Hematopoietic multipotent progenitor cell treated with erythropoietin and hydrocortisone succinate and interleukin-3 and kit ligand, for 4 days (in vitro differentiated cells): ENCODE measurements at regions not wholly inside any gene's neighbourhood (a gene's known extent, or its start where the extent isn't known, plus 50 kb on each side); places are given as distances from the start of the nearest gene placed in this dataset.
"Not testable (repeated sequence)": the region's sequence is repeated elsewhere in the genome, so short reads cannot be mapped to it uniquely, and the experiment has no call there.

Experiments
- DNase-seq: peaks from one replicate; pipeline ENCODE4 v3.0.0-alpha.2; 2015

DNA sequence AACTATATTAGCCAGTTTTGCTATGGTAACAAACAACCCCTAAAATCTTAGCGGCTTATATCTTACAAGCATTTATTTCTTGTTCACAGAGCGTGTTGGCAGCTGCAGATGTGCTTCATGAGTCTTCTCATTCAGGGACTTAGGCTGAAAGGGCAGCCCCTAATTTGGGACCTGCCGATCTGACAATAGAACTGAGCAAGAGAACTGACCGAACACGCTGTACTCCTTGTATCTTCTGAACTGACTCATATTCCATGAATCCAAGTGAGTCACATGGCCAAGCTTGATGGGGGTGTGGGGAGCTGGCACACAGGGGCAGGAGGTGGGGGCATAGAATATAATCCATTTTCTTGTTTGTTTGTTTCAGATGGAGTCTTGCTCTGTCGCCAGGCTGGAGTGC, 481.7 kb upstream of the CADM1 start:
- no peak for DNase-seq

DNA sequence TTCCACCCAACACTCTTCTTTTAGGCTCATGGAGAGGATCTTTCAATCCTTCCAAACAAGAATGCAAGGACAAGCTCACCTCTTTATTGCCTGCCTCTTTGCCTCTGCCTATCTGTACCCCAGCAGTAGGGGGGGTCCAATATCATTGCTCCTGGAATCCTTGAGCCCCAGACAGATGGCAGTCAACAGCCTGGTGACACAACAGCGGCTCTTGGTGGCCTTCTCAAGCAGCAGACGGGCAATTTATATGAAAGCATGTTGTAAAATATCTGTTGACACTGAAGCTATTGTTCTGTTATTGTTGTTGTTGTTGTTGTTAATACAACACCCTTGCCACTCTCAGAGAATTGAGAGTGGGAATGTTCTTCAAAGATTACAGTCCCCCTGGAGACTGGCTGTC, 480.0 kb upstream of the CADM1 start:
- DNase-seq: no peak

DNA sequence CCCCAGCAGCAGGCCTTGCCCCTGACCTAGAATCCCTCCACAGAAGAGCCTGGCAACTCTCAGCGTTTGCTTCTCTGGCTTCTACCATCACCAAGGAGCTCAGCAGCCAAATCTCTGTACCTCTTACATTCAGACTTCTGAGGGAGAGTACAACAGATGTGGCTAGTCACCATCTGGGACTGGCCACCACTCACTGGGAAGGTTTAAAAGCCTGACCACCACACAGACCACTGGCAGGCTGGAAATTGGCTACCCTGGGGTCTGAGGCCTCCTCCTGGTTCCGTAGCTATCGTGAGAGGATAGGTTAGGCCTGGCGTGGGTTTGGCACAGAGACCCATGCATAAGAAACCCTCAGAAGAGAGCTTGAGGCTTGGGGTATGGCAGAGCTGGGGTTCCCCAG, 478.5 kb upstream of the CADM1 start:
- no peak for DNase-seq

DNA sequence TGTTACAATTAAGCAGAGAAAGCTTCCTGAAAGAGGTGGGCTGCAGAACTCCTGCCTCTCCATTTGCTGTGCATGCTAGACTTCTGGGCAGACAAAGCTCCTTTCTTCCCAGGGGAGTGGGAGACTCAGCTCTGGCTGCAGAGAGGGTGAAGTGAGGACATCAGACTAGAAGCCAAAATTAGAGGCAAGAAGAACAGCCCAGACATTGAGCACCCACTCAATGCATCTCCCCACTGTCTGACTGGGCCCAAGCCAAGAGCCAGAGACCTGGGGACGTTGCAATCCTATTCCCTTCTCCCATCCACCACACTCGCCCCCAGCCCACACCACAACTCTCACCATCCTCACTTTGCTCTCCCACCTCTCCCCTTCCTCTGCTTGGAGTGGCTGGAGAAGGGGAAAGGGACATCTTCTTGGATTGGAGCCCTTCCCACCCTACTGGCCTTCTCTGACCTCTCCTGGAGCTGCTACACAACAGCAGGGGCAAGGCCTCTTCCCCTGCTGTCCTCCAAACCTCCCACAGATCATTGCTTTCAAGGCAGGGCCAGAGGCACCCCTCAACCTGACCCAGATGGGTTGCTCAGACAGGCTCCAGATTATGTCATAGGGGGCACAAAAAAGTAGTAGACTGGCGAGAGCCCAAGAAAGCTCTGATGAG, 477.7 kb upstream of the CADM1 start:
- no peak for DNase-seq

DNA sequence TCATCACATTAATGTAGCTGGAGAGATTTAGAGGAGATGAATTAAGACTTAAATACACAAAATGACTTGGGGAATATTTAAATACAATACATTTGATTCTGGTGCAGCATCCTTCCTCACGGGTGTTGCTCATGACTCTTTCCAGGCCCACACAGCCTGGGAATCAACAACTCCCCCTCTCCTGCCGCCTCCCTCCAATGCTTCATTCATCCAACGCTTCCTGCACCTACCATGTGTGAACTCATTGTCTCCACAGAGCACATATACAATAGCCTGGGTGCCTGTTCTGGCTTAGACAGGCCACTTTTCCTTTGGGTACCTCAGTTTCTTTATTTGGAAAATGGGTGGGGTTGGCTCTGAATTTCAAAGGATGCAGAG, 476.9 kb upstream of the CADM1 start:
- no peak for DNase-seq

DNA sequence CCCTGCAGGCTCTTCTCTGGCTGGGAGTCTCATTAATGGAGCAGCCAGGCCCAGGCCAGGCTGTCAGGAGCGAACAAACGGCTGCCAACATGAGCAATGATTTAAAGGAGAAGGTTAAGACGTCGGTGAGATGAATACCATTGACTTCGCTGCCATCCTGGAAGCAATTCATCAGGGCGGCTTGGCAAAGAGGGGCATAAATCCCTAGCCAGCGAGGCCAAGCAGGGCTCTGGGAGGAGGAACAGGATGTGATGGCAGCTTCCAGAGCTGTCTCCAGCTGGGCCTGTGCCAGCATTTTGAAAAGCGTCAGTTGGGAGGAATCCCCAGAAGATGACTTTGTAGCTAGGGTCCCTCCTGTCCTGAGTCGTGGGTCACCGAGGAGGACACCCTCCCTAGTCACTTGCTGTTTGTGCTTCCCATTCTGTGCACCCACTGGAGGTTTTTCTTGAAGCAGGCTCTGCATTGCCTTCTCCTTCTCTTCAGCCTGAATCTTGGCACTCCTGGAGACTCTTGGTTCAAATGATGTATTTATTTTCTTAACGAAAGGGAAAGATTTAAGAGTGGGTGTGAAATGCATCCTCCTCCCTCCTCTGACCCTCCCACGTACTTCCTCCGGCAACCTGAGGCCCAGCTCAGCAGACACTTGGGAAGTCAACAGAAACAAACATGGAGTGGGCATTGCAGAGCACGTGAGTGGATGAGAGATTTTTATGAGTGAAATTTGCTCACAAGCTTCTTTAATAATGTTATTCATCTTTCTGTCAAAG, 476.3 kb upstream of the CADM1 start:
- DNase-seq: no peak

DNA sequence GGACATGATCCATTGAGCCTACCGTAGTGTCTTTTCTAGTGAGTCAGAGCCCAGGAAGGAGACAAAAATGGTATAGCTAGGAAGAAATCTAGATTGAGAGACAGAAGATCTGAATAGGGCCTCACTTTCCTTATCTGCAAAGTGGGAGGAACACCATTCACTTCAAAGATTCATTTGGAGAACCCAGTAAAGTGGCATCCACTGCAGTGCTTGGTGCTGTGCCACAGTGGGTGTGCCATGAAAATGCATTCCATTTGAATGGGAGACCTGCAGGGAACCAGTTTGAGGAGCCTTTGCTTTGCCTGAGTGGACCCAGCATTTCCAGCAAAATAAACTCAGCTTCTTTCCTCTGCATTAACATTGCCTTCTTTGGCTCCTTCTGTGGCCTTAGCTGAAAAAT, 470.5 kb upstream of the CADM1 start:
- DNase-seq: no peak

DNA sequence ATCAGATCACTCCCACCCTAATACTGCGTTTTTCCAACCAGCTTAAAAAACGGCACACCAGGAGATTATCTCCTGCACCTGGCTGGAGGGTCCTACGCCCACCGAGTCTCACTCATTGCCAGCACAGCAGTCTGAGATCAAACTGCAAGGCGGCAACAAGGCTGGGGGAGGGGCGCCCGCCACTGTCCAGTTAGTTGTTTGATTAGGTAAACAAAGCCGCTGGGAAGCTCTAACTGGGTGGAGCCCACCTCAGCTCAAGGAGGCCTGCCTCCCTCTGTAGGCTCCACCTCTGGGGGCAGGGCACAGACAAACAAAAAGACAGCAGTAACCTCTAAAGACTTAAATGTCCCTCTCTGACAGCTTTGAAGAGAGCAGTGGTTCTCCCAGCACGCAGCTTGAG, 463.0 kb upstream of the CADM1 start:
- DNase-seq: not testable (repeated sequence)

DNA sequence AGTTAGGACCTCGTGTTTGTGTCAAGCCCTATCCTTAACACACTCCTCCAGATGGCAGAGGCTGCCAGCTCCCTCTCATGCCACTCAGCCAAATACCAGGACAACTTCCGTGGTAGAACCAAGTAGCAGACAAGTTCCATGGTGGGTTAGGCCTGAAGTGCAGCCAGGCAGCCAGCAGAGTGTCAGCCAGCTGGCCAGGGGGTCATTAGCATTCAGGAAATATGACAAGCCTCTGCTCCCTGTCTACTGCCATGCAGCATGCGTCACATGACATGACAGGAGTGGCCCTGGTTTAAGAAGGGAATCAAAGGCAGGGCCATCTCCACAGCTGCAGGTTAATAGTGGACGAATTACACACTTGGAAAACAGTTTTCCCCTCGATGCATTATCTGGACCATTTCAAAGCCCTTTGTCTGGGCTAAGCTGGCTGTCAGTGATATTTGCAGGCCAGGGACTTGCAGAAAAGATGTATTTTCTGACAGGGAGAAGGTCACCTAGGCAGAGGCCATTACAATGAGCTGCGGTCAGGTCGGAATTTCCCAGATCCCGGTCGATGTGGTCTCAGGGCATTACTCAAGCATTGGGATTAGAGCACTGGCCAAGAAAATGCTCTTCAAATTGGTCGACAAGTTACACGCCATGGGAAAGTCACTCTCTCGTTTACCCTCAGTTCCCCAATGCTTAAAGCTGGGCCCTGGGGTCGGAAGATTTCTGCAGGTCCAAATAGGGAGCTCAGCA, 461.7 kb upstream of the CADM1 start:
- DNase-seq: no peak

DNA sequence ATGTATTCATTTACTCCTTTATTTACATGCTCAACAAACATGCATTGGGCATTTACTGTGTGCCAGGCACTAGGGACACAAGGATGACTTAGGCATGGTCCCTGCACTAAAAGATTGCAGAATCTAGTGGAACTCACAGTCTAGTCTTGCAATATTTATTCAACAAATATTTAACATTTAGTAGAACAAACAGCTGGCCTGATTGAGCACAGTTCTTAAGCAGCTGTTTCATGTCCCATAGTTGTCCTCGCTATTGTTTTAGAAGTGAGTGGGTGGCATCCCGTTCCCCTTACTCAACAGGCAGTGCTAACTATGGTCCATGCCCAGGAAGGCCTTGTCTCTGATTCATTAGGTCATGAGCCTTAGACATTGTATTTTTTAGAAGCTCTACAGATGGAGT, 459.9 kb upstream of the CADM1 start:
- DNase-seq: no peak

DNA sequence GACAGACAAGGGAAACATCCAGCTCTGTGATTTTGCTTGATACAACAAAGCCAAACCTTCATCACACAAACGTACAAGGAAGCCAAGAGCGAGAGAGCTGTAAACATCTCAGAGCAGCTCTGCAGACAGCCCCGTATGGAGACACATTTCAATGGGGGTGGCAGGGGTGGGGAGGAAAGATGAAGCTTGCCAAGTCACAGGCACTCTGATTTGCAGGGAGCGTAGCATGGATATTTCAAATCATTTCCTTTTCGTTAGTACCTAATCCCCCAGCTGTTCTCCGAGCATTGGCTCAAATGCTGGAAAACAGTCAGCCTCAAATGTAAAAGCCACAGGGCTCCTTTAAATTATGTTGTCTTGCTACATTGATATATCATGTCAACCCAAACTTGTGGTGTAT, 458.9 kb upstream of the CADM1 start:
- no peak for DNase-seq

DNA sequence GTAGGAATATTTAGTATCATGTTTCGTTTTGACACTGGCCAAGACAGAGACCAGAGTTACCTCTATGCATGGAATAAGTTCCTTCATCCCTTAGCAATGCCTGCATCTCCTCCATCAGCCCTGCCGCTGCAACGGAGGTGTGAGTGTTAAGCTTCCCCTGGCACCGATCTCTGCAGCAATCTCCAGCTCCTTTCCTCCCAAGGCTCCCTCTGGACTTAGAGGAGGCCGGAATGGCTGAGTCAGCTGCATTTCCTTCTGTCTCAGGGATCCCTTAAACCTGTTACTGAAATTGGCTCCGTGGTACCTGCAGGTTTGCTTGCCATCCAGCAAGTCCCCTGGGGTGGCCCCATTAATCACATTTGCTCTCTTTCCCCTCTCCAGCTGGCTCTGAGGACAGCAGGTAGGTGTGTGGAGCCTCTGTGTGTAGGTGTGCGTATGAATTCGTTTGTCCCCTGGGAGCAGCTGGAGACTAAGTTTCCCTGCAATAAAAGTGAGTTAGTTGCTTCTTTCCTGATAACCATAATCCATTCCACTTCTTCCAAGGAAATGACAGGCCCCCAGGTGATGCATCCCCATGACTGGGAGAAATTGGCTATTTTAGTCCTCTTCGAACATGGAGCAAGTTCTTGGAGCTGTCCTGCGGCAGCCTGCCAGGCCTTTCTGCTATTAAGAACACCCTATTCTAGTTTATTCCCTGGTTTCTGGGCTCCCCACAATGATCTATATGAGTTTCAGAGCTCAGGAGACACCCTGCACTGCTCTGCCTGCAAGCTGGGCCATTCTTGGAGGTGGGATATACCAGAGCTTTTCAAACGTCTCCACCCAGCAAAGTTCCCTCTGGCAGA, 457.2 kb upstream of the CADM1 start:
- DNase-seq: no peak

DNA sequence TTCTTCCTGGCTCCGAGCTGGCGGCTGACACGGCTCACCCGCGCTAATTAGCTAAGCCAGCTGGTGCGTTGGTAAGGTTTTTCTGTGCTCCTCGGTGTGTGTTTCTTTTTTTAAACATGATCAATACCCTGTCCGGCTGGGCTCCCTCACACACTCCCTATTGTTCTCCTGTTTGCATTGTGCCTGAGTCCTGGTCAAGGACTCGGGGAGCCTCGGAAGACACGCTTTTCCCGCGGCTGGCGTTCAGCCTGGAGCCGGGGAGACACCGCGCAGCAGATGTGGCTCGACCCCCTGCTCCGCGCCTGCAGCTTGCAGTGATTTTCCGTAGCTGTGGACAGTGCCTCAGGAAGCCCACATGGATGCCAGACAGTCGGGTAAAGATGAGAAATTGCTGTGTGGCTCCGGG, 454.9 kb upstream of the CADM1 start:
- DNase-seq: no peak

DNA sequence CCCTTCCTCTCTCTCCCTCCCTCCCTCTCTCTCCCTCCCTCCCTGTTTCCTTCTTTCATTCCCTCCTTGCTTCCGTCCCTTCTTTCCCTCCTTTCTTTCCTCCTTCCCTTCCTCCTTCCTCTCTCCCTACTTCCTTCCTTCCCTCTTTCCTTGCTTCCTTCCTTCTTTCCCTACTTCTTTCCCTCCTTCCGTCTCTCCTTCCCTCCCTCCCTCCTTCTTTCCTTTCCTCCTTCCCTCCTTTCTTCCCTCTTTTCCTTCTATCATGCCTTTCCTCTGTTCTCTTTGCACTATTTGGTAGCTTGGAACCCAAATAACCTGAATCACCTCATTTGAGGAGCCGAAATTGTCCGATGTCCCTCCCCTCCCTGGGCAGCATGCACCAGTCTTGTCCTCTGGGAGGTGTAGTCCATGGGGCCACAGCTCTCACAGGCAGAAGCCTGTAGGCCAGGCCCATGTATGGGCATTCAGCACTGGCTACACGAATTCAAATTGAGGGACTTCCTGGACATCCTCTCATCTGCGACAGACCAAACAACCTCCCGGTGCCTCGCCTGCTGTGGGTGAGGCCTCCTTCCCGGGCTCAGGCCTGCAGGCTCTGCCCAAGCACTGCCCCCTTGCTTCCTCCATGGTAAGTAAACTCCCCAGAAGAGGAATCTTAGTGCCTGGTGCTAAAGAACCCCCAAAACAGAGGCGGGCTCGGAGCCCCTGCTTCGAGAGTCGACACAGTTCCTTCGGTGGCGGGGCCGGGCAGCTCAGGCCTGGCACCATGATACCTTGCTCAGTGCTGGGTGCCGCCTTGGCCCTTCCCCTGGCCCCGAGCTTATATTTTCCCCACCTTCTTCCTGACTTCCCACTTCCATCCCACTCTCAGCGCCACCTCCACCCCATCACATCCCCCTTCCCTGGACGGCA, 454.1 kb upstream of the CADM1 start:
- DNase-seq: no peak

DNA sequence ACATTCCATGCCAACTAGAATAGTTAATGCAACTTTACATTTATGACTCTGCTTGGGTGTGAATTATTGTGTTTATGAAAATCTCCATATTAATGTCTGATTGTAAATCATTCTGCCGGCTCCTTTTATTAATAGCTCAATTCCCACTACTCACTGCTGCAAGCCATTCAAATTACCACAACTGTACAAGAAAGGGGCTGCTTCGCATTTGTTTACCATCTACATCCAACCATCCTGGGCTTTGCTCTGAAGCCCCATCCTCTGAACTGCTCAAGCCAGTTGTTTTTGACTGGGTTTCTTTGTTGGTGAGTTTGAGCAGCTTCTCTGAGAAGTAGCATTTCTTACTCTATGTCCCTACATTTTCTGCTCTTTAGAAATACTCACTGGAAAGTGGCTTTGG, 451.6 kb upstream of the CADM1 start:
- no peak for DNase-seq

DNA sequence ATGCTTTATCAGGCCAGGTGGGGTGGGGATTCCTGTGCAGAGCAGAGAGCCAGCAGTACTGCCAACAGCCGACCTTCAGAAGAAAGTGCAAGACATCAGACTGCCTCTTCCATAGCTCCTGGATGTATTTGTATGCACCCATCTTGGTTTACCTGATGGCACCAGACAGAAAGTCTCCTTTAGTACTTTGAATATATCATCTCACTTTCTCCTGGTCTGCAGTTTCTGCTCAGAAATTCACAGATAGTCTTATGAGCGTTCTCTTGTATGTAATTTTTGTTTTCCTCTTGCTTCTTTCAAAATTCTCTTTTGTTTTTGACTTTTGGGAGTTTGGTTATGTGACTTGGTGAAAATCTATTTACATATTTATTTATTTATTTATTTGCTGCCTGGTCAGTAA, 446.4 kb upstream of the CADM1 start:
- DNase-seq: no peak

DNA sequence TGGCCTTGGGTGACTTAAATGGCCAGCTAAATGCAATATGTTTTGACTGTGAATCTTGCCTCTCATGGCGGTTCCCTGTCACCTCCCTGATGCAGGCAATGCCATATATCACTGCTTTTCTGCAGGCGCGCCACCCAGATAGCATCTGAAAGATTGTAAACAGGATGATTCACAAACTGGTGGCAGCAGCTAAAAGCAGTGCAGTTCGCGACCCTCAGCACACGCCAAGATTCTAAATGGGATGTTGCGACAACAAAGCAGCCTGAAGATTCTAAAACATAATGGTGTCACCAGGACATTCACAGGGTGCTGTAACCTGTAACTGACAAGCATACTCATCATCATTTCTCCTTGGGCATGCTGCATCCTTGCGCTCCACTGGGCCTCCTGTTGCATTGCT, 440.4 kb upstream of the CADM1 start:
- DNase-seq: no peak

DNA sequence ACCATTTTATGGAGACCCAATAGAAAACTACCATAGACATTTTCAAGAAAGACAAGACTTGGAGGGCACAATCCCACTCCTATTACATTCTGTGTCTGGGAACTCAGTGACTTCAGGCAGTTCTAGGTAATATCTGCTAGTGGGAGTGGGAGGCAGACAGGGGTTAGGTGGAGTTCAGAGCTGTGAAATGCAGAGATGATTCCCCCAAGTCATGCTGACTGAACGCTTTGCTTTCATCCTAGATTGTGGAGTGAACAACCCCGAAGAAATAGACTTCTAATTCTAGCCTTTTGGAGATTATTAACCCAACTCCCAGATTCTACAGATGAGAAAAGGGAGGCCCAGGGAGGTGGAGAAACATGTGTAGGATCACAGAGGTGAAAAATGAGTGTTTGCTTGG, 437.8 kb upstream of the CADM1 start:
- DNase-seq: no peak

DNA sequence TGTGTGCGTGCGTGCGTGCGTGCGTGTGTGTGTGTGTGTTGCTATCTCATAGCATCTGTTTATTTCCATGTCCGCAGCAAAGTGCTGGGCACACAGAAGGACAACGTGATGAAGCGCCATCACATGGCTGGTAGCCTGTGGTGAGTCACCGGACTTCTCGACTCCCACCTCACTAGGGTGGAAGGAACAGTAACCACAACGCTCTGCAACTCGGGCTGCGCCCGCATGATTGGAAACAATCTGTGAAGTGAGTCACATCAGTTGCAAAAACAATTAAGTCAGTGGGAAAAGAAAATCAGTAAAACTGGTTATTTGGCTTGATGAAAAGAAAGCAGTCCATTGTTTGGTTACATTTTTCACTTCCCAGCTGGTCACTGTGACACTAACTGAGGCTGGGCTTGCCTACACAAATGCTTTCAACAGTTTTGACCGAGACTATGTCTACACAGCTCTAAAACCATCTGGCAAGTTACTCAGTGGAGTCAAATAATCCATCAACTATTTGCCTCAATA, 437.3 kb upstream of the CADM1 start:
- no peak for DNase-seq

DNA sequence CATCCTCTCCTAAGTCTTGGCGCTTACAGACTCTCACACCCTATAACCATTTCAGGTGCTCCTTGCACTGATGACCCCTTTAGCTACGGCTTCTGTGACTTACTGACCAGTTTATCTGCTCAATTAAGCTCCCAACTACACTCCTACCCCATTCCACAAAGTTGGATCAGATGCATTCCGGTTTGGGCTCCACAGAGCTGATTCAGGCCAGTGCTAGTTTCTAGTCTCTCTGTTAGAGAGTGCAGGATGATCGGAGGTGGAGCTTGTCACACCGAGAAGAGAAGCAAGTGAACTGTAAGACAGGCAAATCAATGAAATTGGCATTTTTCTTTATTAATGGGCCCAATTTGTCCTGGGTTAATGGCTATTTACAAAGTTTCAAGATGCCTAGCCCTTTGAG, 436.8 kb upstream of the CADM1 start:
- no peak for DNase-seq

DNA sequence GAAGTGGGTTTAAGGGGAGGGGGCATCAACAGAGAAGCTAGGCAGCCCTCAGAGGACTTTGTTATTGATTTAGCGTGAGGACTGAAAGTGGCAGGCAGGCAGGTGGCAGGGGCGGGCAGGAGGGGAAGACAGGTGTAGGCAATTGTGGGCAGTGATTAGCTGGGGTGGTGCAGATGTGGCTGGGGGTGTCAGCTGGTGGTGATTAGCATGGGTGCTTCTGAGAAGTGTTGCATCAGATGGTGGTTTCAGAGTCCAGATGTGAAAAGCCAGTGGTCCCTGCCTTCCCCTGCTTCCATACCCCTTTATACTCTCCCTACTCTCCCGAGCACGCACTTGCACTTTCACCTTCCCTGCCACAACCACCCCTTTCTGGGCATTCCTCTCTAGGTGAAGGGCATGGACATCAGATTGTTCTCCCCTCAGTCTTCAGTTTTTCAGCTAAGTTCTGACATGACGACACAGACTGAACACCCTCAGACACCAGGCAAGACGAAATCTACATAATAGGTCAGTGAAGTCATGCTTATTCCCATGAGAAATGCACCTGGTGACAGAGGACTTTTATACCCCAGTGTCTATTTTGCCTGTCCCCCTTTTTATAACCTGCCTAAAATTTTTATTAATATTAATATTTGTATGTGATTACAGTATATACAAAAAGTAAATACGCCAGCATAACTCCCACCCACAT, 435.7 kb upstream of the CADM1 start:
- no peak for DNase-seq
